Stimulated activated naive CD8-positive, alpha-beta T cell treated with anti-CD3 and anti-CD28 coated beads, Interleukin-15, Interleukin-2, amounts not matched to agents 100 U/mL and 50 U/mL, for 24 hours (primary cell): ENCODE measurements at regions not wholly inside any gene's neighbourhood (a gene's known extent, or its start where the extent isn't known, plus 50 kb on each side); places are given as distances from the start of the nearest gene placed in this dataset.

Source experiments
- ATAC-seq: fragments of 150-1000 bp; cut with Tn5 transposase; one replicate; pipeline ENCODE4 v1.10.0; 2021
- DNase-seq: peaks from one replicate; pipeline ENCODE4 v3.0.0; 2021

GRCh38 chr20:57914205-57914604 is 204.4 kb upstream of the PMEPA1 start:
- ATAC-seq (no peak), DNase-seq (no peak)

- no peak for DNase-seq
- ATAC-seq = no peak
These were observed 203.5 kb upstream of the PMEPA1 start for GRCh38 chr20:57913156-57913930.

- ATAC-seq (no peak), DNase-seq (no peak)
These were observed 202.4 kb upstream of the PMEPA1 start for GRCh38 chr20:57912227-57912582.

GRCh38 chr20:57911512-57912226 is 201.9 kb upstream of the PMEPA1 start:
- DNase-seq (no peak), ATAC-seq (no peak)

GRCh38 chr20:57910716-57911115 is 200.9 kb upstream of the PMEPA1 start:
- DNase-seq (no peak), ATAC-seq (no peak)

- no peak for DNase-seq
- no peak for ATAC-seq
These were observed 200.0 kb upstream of the PMEPA1 start for GRCh38 chr20:57909763-57910331.

GRCh38 chr20:57908704-57909630 is 199.2 kb upstream of the PMEPA1 start:
- DNase-seq = no peak
- ATAC-seq = no peak

GRCh38 chr20:57908226-57908625 is 198.4 kb upstream of the PMEPA1 start:
- DNase-seq (no peak), ATAC-seq (no peak)

GRCh38 chr20:57907131-57908000 is 197.6 kb upstream of the PMEPA1 start:
- DNase-seq (no peak), ATAC-seq (no peak)

GRCh38 chr20:57905448-57905847 is 195.6 kb upstream of the PMEPA1 start:
- DNase-seq (no peak), ATAC-seq (no peak)

GRCh38 chr20:57904314-57905105 is 194.7 kb upstream of the PMEPA1 start:
- DNase-seq = no peak
- no peak for ATAC-seq

- ATAC-seq = peak; percentile 62
- no peak for DNase-seq
These were observed 192.7 kb upstream of the PMEPA1 start for GRCh38 chr20:57902473-57902872.

GRCh38 chr20:57901526-57901925 is 191.7 kb upstream of the PMEPA1 start:
- no peak for DNase-seq
- ATAC-seq = no peak

- no peak for ATAC-seq
- no peak for DNase-seq
These were observed 190.6 kb upstream of the PMEPA1 start for GRCh38 chr20:57900226-57900905.

GRCh38 chr20:57899554-57899953 is 189.7 kb upstream of the PMEPA1 start:
- no peak for ATAC-seq

GRCh38 chr20:57898332-57898731 is 188.5 kb upstream of the PMEPA1 start:
- DNase-seq = no peak
- no peak for ATAC-seq

More at GRCh38 chr20:57899554-57899953, 189.7 kb upstream of the PMEPA1 start:
- DNase-seq = no peak

- DNase-seq (no peak), ATAC-seq (no peak)
These were observed 188.1 kb upstream of the PMEPA1 start for GRCh38 chr20:57897891-57898290.

GRCh38 chr20:57897156-57897874 is 187.5 kb upstream of the PMEPA1 start:
- DNase-seq (no peak), ATAC-seq (no peak)

GRCh38 chr20:57896563-57896962 is 186.7 kb upstream of the PMEPA1 start:
- no peak for DNase-seq
- no peak for ATAC-seq
